Ammon's horn (tissue), 1 donor: ENCODE measurements at regions not wholly inside any gene's neighbourhood (a gene's known extent, or its start where the extent isn't known, plus 50 kb on each side); places are given as distances from the start of the nearest gene placed in this dataset.
"Not testable (repeated sequence)": the region's sequence is repeated elsewhere in the genome, so short reads cannot be mapped to it uniquely, and the experiment has no call there.

ENCODE experiments used
- DNase-seq: peaks from one replicate; pipeline ENCODE4 v3.0.0-alpha.2; 2016; ENCODE audit warnings: low spot score

GRCh38 chr3:152774230-152774629 is 60.7 kb upstream of the P2RY1 start:
- DNase-seq, result not testable (repeated sequence)

- DNase-seq, result no peak
Observed at GRCh38 chr3:152778022-152778421, 56.9 kb upstream of the P2RY1 start.

- no peak for DNase-seq
Observed at GRCh38 chr3:152779653-152780052, 55.3 kb upstream of the P2RY1 start.

- DNase-seq, result no peak
Observed at GRCh38 chr3:152780553-152780952, 54.4 kb upstream of the P2RY1 start.

GRCh38 chr3:152785051-152785450 is 49.9 kb upstream of the P2RY1 start:
- DNase-seq, result no peak
